Astrocyte (in vitro differentiated cells and primary cell): ENCODE measurements at regions not wholly inside any gene's neighbourhood (a gene's known extent, or its start where the extent isn't known, plus 50 kb on each side); places are given as distances from the start of the nearest gene placed in this dataset.
A peak's percentile ranks its signal among the peaks of the same experiment; 100 is the strongest.

ENCODE experiments used
- DNase-seq: peaks from one replicate; pipeline ENCODE4 v3.0.0-alpha.2; 2010; ENCODE audit warnings: low read depth
- FAIRE-seq: peaks from 2 replicates; lab custom pipeline; 2011; peaks lifted over from hg19 to GRCh38; lab: Jason Lieb, UNC
- H2AFZ ChIP-seq: 2 replicates; pipeline ENCODE4 v1.6.0; 2012; ENCODE audit warnings: low read depth, low read length, inconsistent platforms
- H3K27ac ChIP-seq: 2 replicates; pipeline ENCODE4 v1.5.1; 2011; ENCODE audit warnings: low read depth, low read length, inconsistent platforms
- H3K27me3 ChIP-seq: 2 replicates; pipeline ENCODE4 v1.6.0; 2011; ENCODE audit warnings: low read length, inconsistent platforms; ENCODE audit not compliant: insufficient read depth
- H3K36me3 ChIP-seq: 2 replicates; pipeline ENCODE4 v1.5.1; 2011; ENCODE audit warnings: low read length, inconsistent platforms; ENCODE audit not compliant: insufficient read depth
- H3K4me1 ChIP-seq: 2 replicates; pipeline ENCODE4 v1.5.1; 2011; ENCODE audit warnings: low read length, inconsistent platforms; ENCODE audit not compliant: insufficient read depth
- H3K4me2 ChIP-seq: 2 replicates; pipeline ENCODE4 v1.6.0; 2012; ENCODE audit warnings: low read length, inconsistent platforms
- H3K4me3 ChIP-seq: 2 replicates; pipeline ENCODE4 v1.5.1; 2011; ENCODE audit warnings: low read depth, mild to moderate bottlenecking, low read length, inconsistent platforms; ENCODE audit not compliant: insufficient read depth
- H3K79me2 ChIP-seq: 2 replicates; pipeline ENCODE4 v1.6.0; 2012; ENCODE audit warnings: mild to moderate bottlenecking, low read length, inconsistent platforms; ENCODE audit not compliant: insufficient read depth
- H3K9ac ChIP-seq: 2 replicates; pipeline ENCODE4 v1.6.0; 2012; ENCODE audit warnings: mild to moderate bottlenecking, low read length, inconsistent platforms
- H3K9me3 ChIP-seq: 2 replicates; pipeline ENCODE4 v1.5.1; 2012; ENCODE audit warnings: low read depth, mild to moderate bottlenecking, low read length, inconsistent platforms; ENCODE audit not compliant: insufficient read depth
- H4K20me1 ChIP-seq: 2 replicates; pipeline ENCODE4 v1.6.0; 2012; ENCODE audit warnings: low read length, inconsistent platforms; ENCODE audit not compliant: insufficient read depth
- H3K27ac Mint-ChIP-seq: one replicate; pipeline ENCODE4 v1.8.0; 2021; ENCODE audit warnings: mild to moderate bottlenecking, mixed read lengths; ENCODE audit not compliant: unreplicated experiment
- H3K27me3 Mint-ChIP-seq: one replicate; pipeline ENCODE4 v1.8.0; 2021; ENCODE audit warnings: low read depth, mixed read lengths; ENCODE audit not compliant: unreplicated experiment
- H3K36me3 Mint-ChIP-seq: one replicate; pipeline ENCODE4 v1.8.0; 2021; ENCODE audit warnings: low read depth, mixed read lengths; ENCODE audit not compliant: unreplicated experiment
- H3K4me1 Mint-ChIP-seq: one replicate; pipeline ENCODE4 v1.8.0; 2021; ENCODE audit warnings: low read depth, mixed read lengths; ENCODE audit not compliant: unreplicated experiment
- H3K4me3 Mint-ChIP-seq: one replicate; pipeline ENCODE4 v1.8.0; 2021; ENCODE audit warnings: mild to moderate bottlenecking, moderate library complexity, mixed read lengths; ENCODE audit not compliant: unreplicated experiment
- H3K9me3 Mint-ChIP-seq: one replicate; pipeline ENCODE4 v1.8.0; 2021; ENCODE audit warnings: mild to moderate bottlenecking, mixed read lengths; ENCODE audit not compliant: unreplicated experiment
- CTCF ChIP-seq: IDR thresholded peaks from 2 replicates; pipeline ENCODE4 v1.5.1; 2011; ENCODE audit warnings: low read depth, mild to moderate bottlenecking, inconsistent platforms, low read length, moderate library complexity; ENCODE audit not compliant: insufficient read depth
- EZH2 ChIP-seq: IDR thresholded peaks from 2 replicates; pipeline ENCODE4 v1.6.1; 2012; ENCODE audit warnings: mild to moderate bottlenecking, low read length, inconsistent platforms; ENCODE audit not compliant: insufficient read depth

DNA sequence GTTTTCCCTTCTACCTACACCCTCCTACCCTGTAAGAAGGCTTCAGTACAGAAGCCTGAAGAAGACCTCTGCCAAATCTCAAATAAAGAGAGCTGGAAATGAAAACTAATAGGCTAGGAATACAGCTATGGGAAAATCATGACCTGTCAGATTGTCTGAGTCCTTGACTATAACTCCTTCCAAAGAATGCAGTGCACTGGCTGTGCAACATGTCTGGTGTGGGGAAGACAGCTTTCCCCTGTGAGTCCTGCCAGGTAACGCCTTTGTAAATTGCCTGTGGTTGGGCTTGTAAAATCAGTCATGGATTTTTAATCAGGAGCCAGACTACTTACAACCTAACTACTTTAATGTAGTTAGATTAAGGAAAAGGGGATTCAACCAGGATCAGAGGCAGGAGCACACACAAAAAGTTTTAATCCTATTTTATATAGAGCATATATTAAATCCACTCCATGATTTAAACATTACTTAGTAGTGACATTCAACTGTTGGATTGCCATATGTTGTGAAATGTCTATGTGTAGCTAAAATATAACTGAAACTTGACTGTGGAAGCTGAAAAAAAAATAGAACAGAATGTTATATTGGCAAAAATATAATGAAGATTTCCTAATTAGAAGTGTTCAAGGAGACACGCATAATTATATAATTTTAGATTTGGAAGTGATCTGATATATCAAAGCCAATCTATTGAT is 1667.8 kb downstream of the KCNT2 start:
- TF ChIP-seq CTCF, result no peak
- no peak for TF ChIP-seq EZH2
- H3K4me1 Mint-ChIP-seq, result no peaks in the 10 kb centered on the region
- H3K27ac Mint-ChIP-seq, result no peak overlapping the region
- Histone ChIP-seq H3K79me2 (no peaks in the 10 kb centered on the region), H3K27ac (no peak overlapping the region), H3K9ac (no peak overlapping the region), H3K36me3 (no peaks in the 10 kb centered on the region), H3K27me3 (no peaks in the 10 kb centered on the region), H3K4me2 (no peak overlapping the region), H4K20me1 (no peaks in the 10 kb centered on the region), H3K4me1 (no peaks in the 10 kb centered on the region), H3K9me3 (no peaks in the 10 kb centered on the region), H2AFZ (no peak overlapping the region), H3K4me3 (no peak overlapping the region)
- no peaks in the 10 kb centered on the region for H3K27me3 Mint-ChIP-seq
- no peaks in the 10 kb centered on the region for H3K36me3 Mint-ChIP-seq
- H3K9me3 Mint-ChIP-seq, result no peaks in the 10 kb centered on the region
- FAIRE-seq (no peak), DNase-seq (no peak)
- H3K4me3 Mint-ChIP-seq, result no peak overlapping the region

DNA sequence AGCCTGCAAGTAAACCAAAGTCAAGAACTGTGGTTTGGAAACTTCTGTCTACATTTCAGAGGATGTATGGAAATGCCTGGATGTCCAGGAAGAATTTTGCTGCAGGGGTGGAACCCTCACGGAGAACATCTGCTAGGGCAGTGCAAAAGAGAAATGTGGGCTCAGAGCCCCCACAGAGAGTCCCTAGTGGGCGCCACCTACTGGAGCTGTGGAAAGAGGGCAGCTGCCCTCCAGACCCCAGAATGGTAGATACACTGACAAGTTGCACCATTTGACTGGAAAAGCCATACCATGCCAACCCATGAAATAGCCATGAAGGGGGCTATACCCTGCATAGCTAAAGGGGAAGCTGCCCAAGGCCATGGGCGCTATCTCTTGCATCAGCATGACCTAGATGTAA is 1672.4 kb downstream of the KCNT2 start:
- DNase-seq, result no peak
- H3K36me3 ChIP-seq, result no peaks in the 10 kb centered on the region
- no peak overlapping the region for H3K27ac ChIP-seq
- H3K9me3 ChIP-seq, result no peaks in the 10 kb centered on the region
- H3K9me3 Mint-ChIP-seq, result no peaks in the 10 kb centered on the region
- no peak for FAIRE-seq
- no peak overlapping the region for H3K9ac ChIP-seq
- H3K27me3 Mint-ChIP-seq, result no peaks in the 10 kb centered on the region
- no peak overlapping the region for H3K4me3 ChIP-seq
- no peaks in the 10 kb centered on the region for H3K27me3 ChIP-seq
- H3K4me3 Mint-ChIP-seq, result no peak overlapping the region
- no peaks in the 10 kb centered on the region for H3K36me3 Mint-ChIP-seq
- no peak overlapping the region for H3K27ac Mint-ChIP-seq
- no peaks in the 10 kb centered on the region for H3K79me2 ChIP-seq
- H3K4me1 Mint-ChIP-seq, result no peaks in the 10 kb centered on the region
- TF ChIP-seq EZH2 (no peak), CTCF (no peak)
- no peak overlapping the region for H2AFZ ChIP-seq
- no peaks in the 10 kb centered on the region for H4K20me1 ChIP-seq
- no peaks in the 10 kb centered on the region for H3K4me1 ChIP-seq
- no peak overlapping the region for H3K4me2 ChIP-seq

DNA sequence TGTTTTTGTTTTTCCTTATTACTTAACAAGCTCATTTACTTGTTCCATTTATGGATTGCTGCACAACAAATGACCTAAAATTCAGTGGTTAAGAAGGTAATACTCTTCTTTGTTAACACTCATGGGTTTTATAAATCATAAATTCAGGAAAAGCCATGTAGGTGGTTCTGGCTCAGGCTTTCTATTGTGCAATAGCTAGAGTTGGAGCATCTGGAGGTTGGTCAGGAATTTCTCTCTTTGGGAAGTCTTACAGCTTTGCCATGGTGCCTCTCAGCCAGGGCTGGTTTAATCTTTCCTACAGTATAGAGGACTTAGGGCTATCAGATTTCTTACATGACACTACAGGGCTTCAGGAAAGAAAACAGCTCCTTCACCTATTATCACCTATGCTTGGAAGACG is 1677.1 kb downstream of the KCNT2 start:
- Histone ChIP-seq H3K27ac (no peak overlapping the region), H3K4me1 (no peaks in the 10 kb centered on the region), H3K27me3 (no peaks in the 10 kb centered on the region), H3K9ac (no peak overlapping the region), H4K20me1 (no peaks in the 10 kb centered on the region), H3K9me3 (no peaks in the 10 kb centered on the region), H3K4me3 (no peak overlapping the region), H2AFZ (no peak overlapping the region), H3K79me2 (no peaks in the 10 kb centered on the region), H3K36me3 (no peaks in the 10 kb centered on the region), H3K4me2 (no peak overlapping the region)
- FAIRE-seq (no peak), DNase-seq (peak; percentile 2)
- TF ChIP-seq EZH2, result no peak
- no peak for TF ChIP-seq CTCF
- no peak overlapping the region for H3K4me3 Mint-ChIP-seq
- no peaks in the 10 kb centered on the region for H3K36me3 Mint-ChIP-seq
- H3K27me3 Mint-ChIP-seq, result no peaks in the 10 kb centered on the region
- H3K9me3 Mint-ChIP-seq, result no peaks in the 10 kb centered on the region
- peaks cover 2% of the 10 kb centered on the region for H3K4me1 Mint-ChIP-seq
- H3K27ac Mint-ChIP-seq, result no peak overlapping the region
